Right lobe of liver (tissue), 4 donors: ENCODE measurements at regions not wholly inside any gene's neighbourhood (a gene's known extent, or its start where the extent isn't known, plus 50 kb on each side); places are given as distances from the start of the nearest gene placed in this dataset.

Experiments used
- POLR2A ChIP-seq: fragments of 450-650 bp; IDR thresholded peaks from one replicate; pipeline ENCODE4 v1.6.1; 2017; ENCODE audit warnings: antibody characterized with exemption, mild to moderate bottlenecking
- TF ChIP-seq, protein P1 (sequence below), 4 donors: fragments of 200-600 bp in 3 of 4; fragments of 450-650 bp in 1 of 4; IDR thresholded peaks; one replicate each; pipeline versions ENCODE4 v1.5.1 to v1.8.0; 2016 to 2022; ENCODE audit warnings: antibody characterized with exemption in 4 of 4, mild to moderate bottlenecking in 2 of 4
- donor health status: DM: no; HTN: no; CAD: no.
- donor health status: DM: no; HTN: no; CAD: no.
- donor health status: DM: no; HTN: yes; CAD: no.

DNA sequence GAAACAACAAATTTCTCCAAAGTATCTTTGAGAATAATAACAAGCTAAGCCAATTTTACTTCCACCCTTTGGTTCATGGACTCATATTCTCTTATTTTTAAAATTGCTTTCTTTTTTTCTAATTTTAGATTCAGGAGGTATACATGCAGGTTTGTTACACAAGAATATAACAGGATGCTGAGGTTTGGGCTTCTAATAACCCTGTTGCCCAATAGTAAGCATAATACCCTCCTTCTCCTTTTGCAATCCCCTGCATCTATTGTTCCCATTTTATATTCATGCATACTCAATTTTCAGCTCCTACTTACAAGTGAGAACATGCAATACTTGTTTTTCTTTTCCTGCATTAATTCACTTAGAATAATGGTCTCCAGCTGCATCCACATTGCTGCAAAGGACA, 202.3 kb upstream of the FSTL5 start:
- TF ChIP-seq, protein P1, sequence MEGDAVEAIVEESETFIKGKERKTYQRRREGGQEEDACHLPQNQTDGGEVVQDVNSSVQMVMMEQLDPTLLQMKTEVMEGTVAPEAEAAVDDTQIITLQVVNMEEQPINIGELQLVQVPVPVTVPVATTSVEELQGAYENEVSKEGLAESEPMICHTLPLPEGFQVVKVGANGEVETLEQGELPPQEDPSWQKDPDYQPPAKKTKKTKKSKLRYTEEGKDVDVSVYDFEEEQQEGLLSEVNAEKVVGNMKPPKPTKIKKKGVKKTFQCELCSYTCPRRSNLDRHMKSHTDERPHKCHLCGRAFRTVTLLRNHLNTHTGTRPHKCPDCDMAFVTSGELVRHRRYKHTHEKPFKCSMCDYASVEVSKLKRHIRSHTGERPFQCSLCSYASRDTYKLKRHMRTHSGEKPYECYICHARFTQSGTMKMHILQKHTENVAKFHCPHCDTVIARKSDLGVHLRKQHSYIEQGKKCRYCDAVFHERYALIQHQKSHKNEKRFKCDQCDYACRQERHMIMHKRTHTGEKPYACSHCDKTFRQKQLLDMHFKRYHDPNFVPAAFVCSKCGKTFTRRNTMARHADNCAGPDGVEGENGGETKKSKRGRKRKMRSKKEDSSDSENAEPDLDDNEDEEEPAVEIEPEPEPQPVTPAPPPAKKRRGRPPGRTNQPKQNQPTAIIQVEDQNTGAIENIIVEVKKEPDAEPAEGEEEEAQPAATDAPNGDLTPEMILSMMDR (IDR thresholded peaks at IDR 0.05), result no peak
- TF ChIP-seq POLR2A, result no peak
